ENCODE measurements at regions not wholly inside any gene's neighbourhood (a gene's known extent, or its start where the extent isn't known, plus 50 kb on each side); places are given as distances from the start of the nearest gene placed in this dataset.
"Not testable (repeated sequence)": the region's sequence is repeated elsewhere in the genome, so short reads cannot be mapped to it uniquely, and the experiment has no call there.

GRCh38 chr5:68115584-68115983 is 100.0 kb upstream of the PIK3R1 start:
- Histone ChIP-seq H3K36me3 (no peaks in the 10 kb centered on the region), H3K27ac (no peak overlapping the region), H3K4me3 (no peak overlapping the region), H3K27me3 (no peaks in the 10 kb centered on the region), H3K4me1 (no peaks in the 10 kb centered on the region), H3K9ac (ENCODE audit: low read depth in 2 of 2, low read length in 2 of 2) (no peak overlapping the region), H3K9me3 (no peaks in the 10 kb centered on the region)
- no peak for TF ChIP-seq CTCF (IDR thresholded peaks at IDR 0.05)
- intact Hi-C loops (cut with DNase I) = no loop called here
- no peak for DNase-seq

- no peak for DNase-seq
- Histone ChIP-seq H3K27me3 (no peaks in the 10 kb centered on the region), H3K4me3 (no peak overlapping the region), H3K36me3 (no peaks in the 10 kb centered on the region), H3K27ac (no peak overlapping the region), H3K4me1 (no peaks in the 10 kb centered on the region), H3K9ac (ENCODE audit: low read depth in 2 of 2, low read length in 2 of 2) (no peak overlapping the region), H3K9me3 (no peaks in the 10 kb centered on the region)
- intact Hi-C loops (cut with DNase I) = no loop called here
- TF ChIP-seq CTCF (IDR thresholded peaks at IDR 0.05) = no peak
Observed at GRCh38 chr5:68114378-68115040, 101.0 kb upstream of the PIK3R1 start.

GRCh38 chr5:68112658-68113057 is 102.9 kb upstream of the PIK3R1 start:
- H3K36me3 ChIP-seq = no peaks in the 10 kb centered on the region
- TF ChIP-seq CTCF (IDR thresholded peaks at IDR 0.05) = no peak
- intact Hi-C loops (cut with DNase I) = no loop called here
- DNase-seq = no peak
- H3K4me3 ChIP-seq = no peak overlapping the region
- H3K4me1 ChIP-seq = no peaks in the 10 kb centered on the region
- no peak overlapping the region for H3K27ac ChIP-seq
- no peak overlapping the region for H3K9ac ChIP-seq (ENCODE audit: low read depth in 2 of 2, low read length in 2 of 2)
- H3K9me3 ChIP-seq = no peaks in the 10 kb centered on the region
- no peaks in the 10 kb centered on the region for H3K27me3 ChIP-seq

GRCh38 chr5:68110894-68111293 is 104.7 kb upstream of the PIK3R1 start:
- H3K9ac ChIP-seq (ENCODE audit: low read depth in 2 of 2, low read length in 2 of 2) = no peak overlapping the region
- no peak for TF ChIP-seq CTCF (IDR thresholded peaks at IDR 0.05)
- H3K27ac ChIP-seq = no peak overlapping the region
- DNase-seq = no peak
- no peaks in the 10 kb centered on the region for H3K4me1 ChIP-seq
- no peaks in the 10 kb centered on the region for H3K27me3 ChIP-seq
- no peaks in the 10 kb centered on the region for H3K36me3 ChIP-seq
- intact Hi-C loops (cut with DNase I) = no loop called here
- no peaks in the 10 kb centered on the region for H3K9me3 ChIP-seq
- H3K4me3 ChIP-seq = no peak overlapping the region

- no peak overlapping the region for H3K4me3 ChIP-seq
- no peak for DNase-seq
- no peak overlapping the region for H3K9ac ChIP-seq (ENCODE audit: low read depth in 2 of 2, low read length in 2 of 2)
- no peak overlapping the region for H3K27ac ChIP-seq
- H3K9me3 ChIP-seq = no peaks in the 10 kb centered on the region
- no peak for TF ChIP-seq CTCF (IDR thresholded peaks at IDR 0.05)
- no peaks in the 10 kb centered on the region for H3K36me3 ChIP-seq
- H3K27me3 ChIP-seq = no peaks in the 10 kb centered on the region
- intact Hi-C loops (cut with DNase I) = no loop called here
- no peaks in the 10 kb centered on the region for H3K4me1 ChIP-seq
Observed at GRCh38 chr5:68110264-68110663, 105.3 kb upstream of the PIK3R1 start.

GRCh38 chr5:68104217-68104616 is 111.3 kb upstream of the PIK3R1 start:
- H3K9ac ChIP-seq (ENCODE audit: low read depth in 2 of 2, low read length in 2 of 2) = not testable (repeated sequence)

GRCh38 chr5:68103297-68103696 is 112.3 kb upstream of the PIK3R1 start:
- H3K4me3 ChIP-seq; H3K27ac ChIP-seq; H3K4me1 ChIP-seq; H3K9me3 ChIP-seq; intact Hi-C loops (cut with DNase I); H3K27me3 ChIP-seq; DNase-seq; H3K36me3 ChIP-seq; H3K9ac ChIP-seq (ENCODE audit: low read depth in 2 of 2, low read length in 2 of 2): not testable (repeated sequence)

More at GRCh38 chr5:68104217-68104616, 111.3 kb upstream of the PIK3R1 start:
- intact Hi-C loops (cut with DNase I); H3K27me3 ChIP-seq; DNase-seq; H3K36me3 ChIP-seq; H3K4me3 ChIP-seq; H3K27ac ChIP-seq; H3K4me1 ChIP-seq; H3K9me3 ChIP-seq: not testable (repeated sequence)
